Peyer's patch (tissue), 4 donors: ENCODE measurements at regions not wholly inside any gene's neighbourhood (a gene's known extent, or its start where the extent isn't known, plus 50 kb on each side); places are given as distances from the start of the nearest gene placed in this dataset.

Experiments
- CTCF ChIP-seq, 6 experiments: fragments of 450-650 bp in 4 of 6; fragments of 200-600 bp in 2 of 6; sonication (generic) in 1 of 6; IDR thresholded peaks; one replicate each; pipeline ENCODE4 v1.5.1; 2017 to 2019; ENCODE audit warnings: antibody characterized with exemption in 6 of 6, mild to moderate bottlenecking in 3 of 6, moderate library complexity in 1 of 6
- POLR2A ChIP-seq, 2 donors: fragments of 450-650 bp; IDR thresholded peaks; one replicate each; pipeline ENCODE4 v1.5.1; 2017; ENCODE audit warnings: antibody characterized with exemption in 2 of 2, mild to moderate bottlenecking in 2 of 2, moderate library complexity in 2 of 2

DNA sequence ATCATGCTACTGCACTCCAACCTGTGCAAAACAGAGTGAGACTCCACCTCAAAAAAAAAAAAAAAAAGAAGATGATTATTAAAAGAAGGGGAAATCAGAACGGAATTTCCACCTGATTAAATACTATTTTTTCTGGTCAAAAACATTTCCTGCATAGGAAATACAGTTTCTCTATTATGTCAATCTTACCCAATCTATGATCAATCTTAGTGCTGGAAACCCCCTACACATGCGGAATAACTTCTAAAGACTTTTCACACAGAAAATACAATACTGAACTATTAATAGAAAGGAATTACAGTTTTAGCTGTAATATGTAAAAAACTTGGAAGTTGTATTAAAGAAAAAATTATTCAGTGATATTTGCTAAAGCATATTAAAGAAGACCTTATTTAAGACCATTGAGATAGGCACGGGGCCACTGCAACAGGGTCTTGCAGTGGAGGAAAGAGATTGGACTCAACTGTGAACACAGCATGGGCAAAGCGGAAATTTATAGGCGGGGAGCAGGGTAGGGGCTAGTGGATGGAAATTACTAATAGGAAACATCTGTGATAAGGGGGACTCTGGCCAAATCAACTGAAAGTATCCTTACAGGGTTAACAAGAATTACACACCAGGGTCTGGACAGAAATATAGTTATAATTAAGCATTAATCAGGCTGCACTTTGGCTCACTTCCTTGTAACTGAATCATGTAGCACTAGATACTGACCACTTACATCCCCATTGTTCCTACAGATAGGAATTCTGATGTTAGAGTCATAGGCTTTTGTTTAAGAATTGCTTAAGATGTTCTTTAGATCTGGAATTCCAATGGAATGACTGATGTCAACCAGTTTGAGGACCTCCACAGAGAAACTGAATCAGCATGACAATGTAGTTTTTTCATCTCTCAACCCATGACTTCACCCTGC is 411.5 kb upstream of the DDI1 start:
- TF ChIP-seq CTCF (IDR thresholded peaks at IDR 0.05) (no peak), POLR2A (IDR thresholded peaks at IDR 0.05) (no peak)
